GM21515 (cell line): ENCODE measurements at regions not wholly inside any gene's neighbourhood (a gene's known extent, or its start where the extent isn't known, plus 50 kb on each side); places are given as distances from the start of the nearest gene placed in this dataset.
"Not testable (repeated sequence)": the region's sequence is repeated elsewhere in the genome, so short reads cannot be mapped to it uniquely, and the experiment has no call there.

Source experiments
- ATAC-seq: cut with Tn5 transposase; IDR thresholded peaks from one replicate; pipeline ENCODE4 v1.9.1; 2021; ENCODE audit not compliant: unreplicated experiment

- ATAC-seq, result no peak
Observed at GRCh38 chr6:152811785-152812184, 61.2 kb downstream of the VIP start.

- ATAC-seq, result no peak
Observed at GRCh38 chr6:152815230-152815872, 64.8 kb downstream of the VIP start.

- ATAC-seq, result no peak
Observed at GRCh38 chr6:152816055-152816454, 65.5 kb downstream of the VIP start.

GRCh38 chr6:152821525-152821924, 70.9 kb downstream of the VIP start:
- no peak for ATAC-seq

- ATAC-seq, result no peak
Observed at GRCh38 chr6:152824666-152825065, 74.1 kb downstream of the VIP start.

GRCh38 chr6:152828431-152828830, 77.8 kb downstream of the VIP start:
- no peak for ATAC-seq

GRCh38 chr6:152834366-152834765, 83.8 kb downstream of the VIP start:
- not testable (repeated sequence) for ATAC-seq

- ATAC-seq, result no peak
Observed at GRCh38 chr6:152836523-152836922, 85.9 kb downstream of the VIP start.

GRCh38 chr6:152845421-152845820, 94.8 kb downstream of the VIP start:
- ATAC-seq, result no peak

GRCh38 chr6:152846825-152847224, 96.2 kb downstream of the VIP start:
- ATAC-seq, result no peak

- no peak for ATAC-seq
Observed at GRCh38 chr6:152848919-152849318, 98.3 kb downstream of the VIP start.

GRCh38 chr6:152854086-152854795, 103.6 kb downstream of the VIP start:
- no peak for ATAC-seq

- ATAC-seq, result no peak
Observed at GRCh38 chr6:152858141-152858540, 107.5 kb downstream of the VIP start.

- no peak for ATAC-seq
Observed at GRCh38 chr6:152859225-152859624, 108.6 kb downstream of the VIP start.

- peak; percentile 88 for ATAC-seq
Observed at GRCh38 chr6:152863618-152864326, 113.2 kb downstream of the VIP start.

- ATAC-seq, result no peak
Observed at GRCh38 chr6:152874267-152874666, 108.6 kb downstream of the FBXO5 start.

- ATAC-seq, result no peak
Observed at GRCh38 chr6:152874846-152875568, 107.8 kb downstream of the FBXO5 start.

- no peak for ATAC-seq
Observed at GRCh38 chr6:152879681-152880080, 103.2 kb downstream of the FBXO5 start.

GRCh38 chr6:152893187-152893586, 89.7 kb downstream of the FBXO5 start:
- no peak for ATAC-seq

- ATAC-seq, result no peak
Observed at GRCh38 chr6:152896923-152897322, 85.9 kb downstream of the FBXO5 start.

GRCh38 chr6:152897807-152898399, 84.9 kb downstream of the FBXO5 start:
- peak; percentile 99 for ATAC-seq
